ENCODE measurements at regions not wholly inside any gene's neighbourhood (a gene's known extent, or its start where the extent isn't known, plus 50 kb on each side); places are given as distances from the start of the nearest gene placed in this dataset.

- no peak for DNase-seq
These were observed 401.0 kb upstream of the EEF2KMT start for GRCh38 chr16:5498562-5498961.

DNA sequence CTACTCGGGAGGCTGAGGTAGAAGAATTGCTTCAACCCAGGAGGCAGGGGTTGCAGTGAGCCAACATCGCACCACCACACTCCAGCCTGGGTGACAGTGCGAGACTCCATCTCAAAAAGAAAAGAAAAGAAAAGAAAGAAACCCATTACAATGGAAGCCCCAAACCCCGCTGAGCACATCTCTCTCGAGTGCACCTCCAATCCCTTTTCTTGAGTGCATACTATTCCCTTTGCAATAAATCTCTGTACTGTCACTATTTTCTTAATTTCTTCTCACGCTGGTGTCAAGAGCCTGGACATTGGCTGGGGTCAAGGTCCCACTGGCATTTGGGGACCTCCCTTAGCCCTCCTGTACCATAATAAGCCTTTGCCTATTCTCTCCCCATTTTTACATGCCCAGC is 398.4 kb upstream of the EEF2KMT start:
- no peak for DNase-seq

GRCh38 chr16:5490499-5490898 is 392.9 kb upstream of the EEF2KMT start:
- DNase-seq = no peak

GRCh38 chr16:5488581-5488980 is 391.0 kb upstream of the EEF2KMT start:
- no peak for DNase-seq

DNA sequence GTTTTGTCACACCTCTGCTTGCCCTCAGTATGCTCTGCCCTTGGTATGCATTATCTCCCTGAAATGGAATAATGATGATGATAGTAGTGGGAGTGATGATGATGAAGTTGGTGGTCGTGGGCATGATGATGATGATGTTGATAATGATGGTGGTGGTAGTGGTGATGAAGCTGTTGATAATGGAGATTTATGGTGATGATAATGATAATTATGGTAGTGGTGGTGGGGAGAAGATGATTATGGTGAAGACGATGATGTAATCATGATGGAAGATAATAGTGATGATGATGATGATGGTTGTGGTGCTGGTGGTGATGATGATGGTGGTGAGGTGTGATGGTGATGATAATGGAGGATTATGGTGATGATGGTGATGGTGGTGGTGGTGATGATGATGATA is 390.1 kb upstream of the EEF2KMT start:
- DNase-seq = no peak

GRCh38 chr16:5482256-5482655 is 384.7 kb upstream of the EEF2KMT start:
- DNase-seq = no peak

- no peak for DNase-seq
These were observed 383.0 kb upstream of the EEF2KMT start for GRCh38 chr16:5480431-5481195.

DNA sequence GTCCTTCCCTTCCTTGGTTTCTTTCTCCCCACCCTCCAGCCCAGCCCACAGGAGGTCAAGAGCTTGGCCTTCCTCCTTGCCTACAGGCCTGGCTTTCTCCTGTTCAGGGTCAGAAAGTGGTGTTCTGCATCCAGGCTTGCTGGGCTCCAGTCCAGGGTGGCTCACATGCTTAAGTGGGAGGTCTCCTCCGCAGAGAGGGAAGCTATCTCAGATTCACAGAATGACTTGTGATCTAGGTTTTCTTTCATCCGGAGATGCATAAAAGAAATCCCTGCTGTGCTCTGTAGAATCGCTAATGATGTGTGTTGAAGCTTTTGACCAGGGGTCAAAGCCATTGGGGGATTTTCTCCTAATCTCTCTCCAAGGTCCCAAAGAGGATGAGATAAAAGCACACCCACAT is 382.3 kb upstream of the EEF2KMT start:
- DNase-seq = no peak

- DNase-seq = no peak
These were observed 380.4 kb upstream of the EEF2KMT start for GRCh38 chr16:5478036-5478435.

DNA sequence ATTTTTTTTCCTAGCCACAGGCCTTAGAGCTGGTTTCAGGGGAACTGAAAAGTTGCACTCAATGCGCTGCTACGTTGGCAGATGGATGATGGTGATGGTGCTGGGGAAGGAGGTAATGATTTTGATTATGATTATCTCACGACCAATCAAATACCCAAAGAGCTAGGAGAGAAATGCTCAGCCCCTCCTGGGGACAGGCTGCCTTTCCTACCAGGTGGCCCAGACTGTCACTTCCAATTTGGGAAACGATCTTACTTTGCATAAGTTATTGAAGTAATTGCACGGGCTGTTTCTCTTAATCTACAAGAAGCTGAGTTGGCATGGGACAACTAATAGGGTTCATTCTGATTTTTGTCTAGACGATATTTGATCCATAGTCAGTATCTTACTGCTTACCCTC is 379.7 kb upstream of the EEF2KMT start:
- no peak for DNase-seq

DNA sequence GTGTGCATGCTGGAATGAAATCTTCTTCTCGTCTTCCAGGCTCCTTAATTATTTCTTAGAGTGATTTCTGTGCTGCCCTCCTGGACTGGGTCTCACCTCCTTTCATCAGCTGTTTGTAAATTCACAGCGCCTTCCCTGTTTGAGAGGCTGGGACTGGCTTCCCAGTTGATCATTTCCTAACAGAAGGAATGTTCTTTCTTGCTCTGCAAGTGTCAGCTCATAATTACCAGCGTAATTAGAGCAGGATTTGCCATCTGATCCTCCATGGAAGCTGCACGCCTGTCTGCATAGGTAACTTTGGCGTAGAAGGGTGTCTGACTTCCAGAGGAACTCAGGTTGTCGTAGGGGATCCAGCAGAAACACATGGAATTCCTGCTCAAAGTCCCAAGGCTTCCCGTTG is 375.0 kb upstream of the EEF2KMT start:
- no peak for DNase-seq

DNA sequence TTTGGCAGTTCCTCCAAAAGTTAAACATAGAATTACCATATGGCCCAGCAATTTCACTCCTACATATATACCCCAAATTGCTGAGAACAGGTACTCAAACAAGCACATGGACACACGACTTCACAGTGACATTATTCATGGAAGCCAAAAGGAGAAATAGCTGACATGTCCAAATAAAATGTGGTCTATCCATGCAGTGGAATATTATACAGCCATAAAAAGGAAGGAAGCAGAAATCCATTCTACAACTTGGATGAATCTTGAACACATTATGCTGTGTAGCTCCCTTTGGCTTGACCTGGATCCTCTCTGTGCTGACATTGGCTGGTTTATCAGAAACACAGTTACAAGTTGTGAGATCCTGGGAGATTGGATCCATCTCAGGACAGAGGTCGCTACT is 370.9 kb upstream of the EEF2KMT start:
- no peak for DNase-seq

- DNase-seq = no peak
These were observed 370.0 kb upstream of the EEF2KMT start for GRCh38 chr16:5467552-5467951.

DNA sequence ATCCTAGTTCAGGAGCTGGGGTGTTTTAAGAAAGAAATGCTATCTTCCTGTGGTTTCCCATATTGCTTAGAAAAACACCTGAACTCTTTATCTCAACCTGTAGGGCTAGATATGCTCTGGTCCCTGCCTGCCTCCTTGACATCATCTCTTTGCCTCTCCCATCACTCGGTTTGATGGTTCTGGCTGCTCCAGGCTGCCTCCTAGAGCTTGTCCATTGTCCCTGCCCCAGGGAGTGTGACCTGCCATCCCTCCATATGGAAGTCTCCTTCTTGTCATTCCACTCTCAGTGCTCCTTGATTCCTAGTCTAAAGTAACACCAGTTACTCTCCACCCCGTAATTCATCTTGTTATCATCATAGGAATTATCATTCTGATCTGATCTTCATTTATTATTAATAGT is 369.0 kb upstream of the EEF2KMT start:
- no peak for DNase-seq

DNA sequence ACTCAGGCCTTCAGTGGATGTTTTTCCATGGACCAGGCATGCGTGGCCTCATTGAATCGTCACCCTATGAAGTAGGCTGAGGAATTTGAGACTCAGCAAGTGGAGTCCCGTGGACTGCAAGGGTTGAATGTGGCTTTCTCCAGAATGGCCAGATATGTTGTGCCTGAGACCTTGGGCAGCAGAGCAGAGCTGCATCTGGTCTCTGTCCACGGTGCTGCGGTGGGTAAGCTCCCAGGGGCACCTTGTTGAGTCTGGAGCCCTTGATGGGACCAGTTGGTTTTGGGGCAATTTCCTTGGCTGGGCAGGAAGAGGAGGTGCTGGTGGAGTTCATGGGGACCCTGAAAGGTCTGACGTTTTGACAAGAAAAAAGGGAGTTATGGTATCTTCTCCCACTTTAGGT is 368.1 kb upstream of the EEF2KMT start:
- no peak for DNase-seq

DNA sequence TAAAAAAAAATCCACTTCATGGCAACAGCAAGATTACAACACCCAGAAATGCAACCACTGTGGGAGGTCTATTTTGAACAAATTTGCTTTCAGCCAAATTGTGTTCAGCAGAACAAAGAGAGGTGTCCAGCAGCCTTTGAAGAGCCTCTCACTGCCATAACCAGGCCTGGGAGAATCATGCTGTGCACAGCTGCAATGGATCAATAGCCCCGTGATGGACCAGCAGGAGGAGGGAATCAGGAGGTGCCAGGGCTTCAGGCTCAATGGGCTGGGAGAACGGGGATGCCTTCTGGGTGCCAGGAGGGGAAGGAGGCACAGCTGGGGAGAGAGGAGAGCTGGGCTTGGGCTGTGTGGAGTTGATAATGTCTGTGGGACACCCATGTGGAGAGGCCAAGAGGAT is 366.2 kb upstream of the EEF2KMT start:
- DNase-seq = no peak

DNA sequence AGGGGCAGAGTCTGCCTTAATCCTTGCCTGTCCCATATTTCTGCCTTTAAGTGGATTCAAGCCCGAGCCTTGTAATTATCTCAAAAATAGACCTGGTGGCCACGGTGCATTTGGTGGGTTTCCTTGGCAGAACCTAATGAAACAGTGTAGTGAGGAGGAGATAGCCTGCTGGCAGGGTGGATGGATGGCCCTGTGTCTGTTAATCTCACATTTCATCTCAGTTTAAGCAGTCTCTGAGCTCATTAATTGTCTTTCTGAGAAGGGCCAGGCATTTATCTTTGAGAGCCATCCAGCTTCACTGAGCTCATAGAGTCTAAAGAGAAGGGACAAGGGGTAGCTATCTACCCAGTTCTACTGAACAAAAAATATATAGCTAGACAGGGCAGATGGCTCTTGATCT is 364.0 kb upstream of the EEF2KMT start:
- DNase-seq = no peak

DNA sequence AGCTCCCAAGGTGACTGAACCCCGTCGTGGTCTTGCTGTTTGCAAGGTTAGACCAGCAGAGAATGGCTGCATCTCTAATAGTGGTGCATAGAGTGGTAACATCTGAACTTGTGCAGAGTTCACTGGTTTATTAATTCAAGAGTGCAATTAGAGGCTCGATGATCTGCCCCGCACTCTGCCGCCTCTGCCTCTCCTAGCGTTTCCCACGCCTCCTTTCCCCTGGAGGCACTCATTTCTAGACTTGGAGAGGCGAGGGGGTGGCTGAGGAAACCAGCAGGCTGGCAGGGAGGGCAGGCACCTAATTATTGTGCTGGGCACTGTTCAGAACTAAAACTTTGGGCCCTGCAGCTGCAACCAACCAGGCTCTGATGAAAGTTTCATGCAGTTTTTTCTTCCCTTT is 363.5 kb upstream of the EEF2KMT start:
- no peak for DNase-seq

DNA sequence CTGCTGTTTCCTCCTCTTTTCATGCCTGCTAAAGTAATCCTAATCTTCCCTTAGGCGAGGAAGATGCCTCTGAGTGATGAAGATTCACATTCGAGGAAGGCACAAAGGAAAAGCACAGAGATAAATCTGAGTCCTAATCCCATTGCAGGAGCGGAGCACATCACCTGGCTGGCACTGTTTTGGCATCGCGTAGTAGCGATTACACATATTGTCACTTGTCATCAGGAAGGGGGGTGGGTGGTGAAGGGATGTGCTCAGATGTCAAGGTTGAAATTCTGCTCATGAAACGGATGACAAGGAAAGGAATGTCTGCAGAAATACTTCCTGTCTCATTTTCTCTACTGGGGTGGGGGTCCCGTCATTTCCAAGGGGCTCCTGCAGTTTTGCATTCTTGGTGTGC is 363.1 kb upstream of the EEF2KMT start:
- no peak for DNase-seq

- no peak for DNase-seq
These were observed 362.3 kb upstream of the EEF2KMT start for GRCh38 chr16:5459863-5460262.

DNA sequence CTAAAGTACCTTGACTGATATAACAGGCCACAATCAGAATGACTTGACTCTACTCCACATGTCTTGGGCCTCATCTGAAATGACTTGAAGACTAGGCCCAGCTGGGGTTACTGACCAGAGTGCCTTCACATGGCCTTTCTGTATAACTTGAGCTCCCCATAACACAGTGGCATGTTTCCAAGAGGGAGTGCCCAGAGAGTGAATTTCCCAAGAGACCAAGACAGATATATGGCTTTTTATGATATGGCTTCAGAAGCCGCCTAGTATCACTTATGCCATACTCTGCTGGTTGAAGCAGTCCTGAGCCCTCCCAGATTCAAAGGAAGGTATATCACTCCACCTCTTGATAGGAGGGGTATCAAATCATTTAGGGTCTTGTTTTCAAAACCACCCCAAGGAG is 357.5 kb upstream of the EEF2KMT start:
- DNase-seq = no peak

DNA sequence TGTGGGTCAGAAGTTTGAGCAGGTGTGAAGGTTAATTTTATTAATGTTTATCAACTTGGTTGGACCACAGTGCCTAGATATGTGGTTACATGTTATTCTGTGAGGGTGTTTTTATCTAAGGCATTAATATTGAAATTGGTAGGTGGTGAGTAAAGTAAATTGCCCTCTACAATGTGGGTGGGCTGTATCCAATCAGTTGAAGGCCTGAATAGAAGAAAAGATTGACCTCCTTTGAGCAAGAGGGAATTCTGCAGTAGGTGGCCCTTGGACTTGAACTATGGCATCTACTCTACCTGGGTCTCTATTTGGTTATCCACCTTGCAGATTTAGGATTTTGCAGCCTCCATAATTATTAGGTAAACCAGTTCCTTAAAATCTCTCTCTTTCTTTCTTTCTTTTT is 356.8 kb upstream of the EEF2KMT start:
- no peak for DNase-seq

DNA sequence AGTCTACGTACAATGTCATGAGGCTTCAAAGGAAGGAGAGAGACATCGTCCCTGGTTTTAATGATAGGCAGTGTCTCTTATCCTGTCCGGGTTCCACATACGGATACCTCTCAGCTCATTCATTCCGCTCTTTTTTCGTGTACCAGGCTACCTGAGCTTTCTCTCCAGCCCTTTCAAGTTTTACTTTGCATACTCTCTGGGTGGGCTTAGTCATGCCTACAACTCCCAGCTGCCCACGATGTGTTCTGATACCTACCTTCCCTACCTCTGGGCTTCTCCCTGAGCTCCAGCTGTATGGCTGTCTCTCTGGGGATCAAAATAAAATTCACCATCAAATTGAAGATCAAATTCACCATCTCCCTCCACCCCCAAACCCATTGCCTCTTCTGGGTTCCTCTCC is 354.0 kb upstream of the EEF2KMT start:
- DNase-seq = no peak

DNA sequence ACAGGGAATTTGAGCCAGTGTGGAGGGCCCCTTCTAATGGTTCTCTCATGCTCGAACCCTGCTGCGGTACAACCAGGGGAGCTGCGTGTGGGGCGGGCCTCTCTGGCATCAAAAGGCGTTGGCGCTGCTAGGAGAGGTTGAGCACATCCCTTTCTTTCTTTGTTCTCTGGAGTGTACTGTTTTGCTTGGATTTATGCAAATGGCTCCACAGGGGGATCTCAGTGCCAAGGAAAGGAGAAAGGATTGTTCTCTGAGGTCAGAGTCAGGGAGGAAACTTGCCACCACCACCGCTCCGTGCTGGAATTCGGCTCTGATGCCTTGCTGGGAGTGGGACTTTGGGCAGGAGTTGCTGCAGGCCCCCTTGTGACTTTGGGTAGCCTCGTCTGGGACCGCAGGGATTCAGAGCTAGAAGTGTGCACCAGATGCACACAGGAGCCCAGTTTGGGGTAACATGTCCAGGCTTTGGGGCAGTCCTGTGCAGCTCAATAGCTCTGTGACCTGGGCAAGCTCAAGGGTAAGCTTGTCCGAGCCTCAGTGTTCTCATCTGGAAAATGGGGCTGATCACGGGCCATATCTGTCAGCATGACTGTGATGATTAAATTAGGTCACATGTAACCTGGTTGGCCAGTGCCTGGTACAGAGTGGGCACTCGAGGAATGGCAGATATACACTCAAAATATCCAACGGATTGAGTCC is 353.0 kb upstream of the EEF2KMT start:
- no peak for DNase-seq

- DNase-seq = no peak
These were observed 352.3 kb upstream of the EEF2KMT start for GRCh38 chr16:5449901-5450300.

All from CD4-positive, alpha-beta T cell treated with Interleukin-21 for 1 hour (primary cell).